Fibroblast of peridontal ligament (primary cell): ENCODE measurements at regions not wholly inside any gene's neighbourhood (a gene's known extent, or its start where the extent isn't known, plus 50 kb on each side); places are given as distances from the start of the nearest gene placed in this dataset.

ENCODE experiments used
- DNase-seq: peaks from one replicate; pipeline ENCODE4 v3.0.0-alpha.2; 2010; ENCODE audit errors: extremely low read depth

DNA sequence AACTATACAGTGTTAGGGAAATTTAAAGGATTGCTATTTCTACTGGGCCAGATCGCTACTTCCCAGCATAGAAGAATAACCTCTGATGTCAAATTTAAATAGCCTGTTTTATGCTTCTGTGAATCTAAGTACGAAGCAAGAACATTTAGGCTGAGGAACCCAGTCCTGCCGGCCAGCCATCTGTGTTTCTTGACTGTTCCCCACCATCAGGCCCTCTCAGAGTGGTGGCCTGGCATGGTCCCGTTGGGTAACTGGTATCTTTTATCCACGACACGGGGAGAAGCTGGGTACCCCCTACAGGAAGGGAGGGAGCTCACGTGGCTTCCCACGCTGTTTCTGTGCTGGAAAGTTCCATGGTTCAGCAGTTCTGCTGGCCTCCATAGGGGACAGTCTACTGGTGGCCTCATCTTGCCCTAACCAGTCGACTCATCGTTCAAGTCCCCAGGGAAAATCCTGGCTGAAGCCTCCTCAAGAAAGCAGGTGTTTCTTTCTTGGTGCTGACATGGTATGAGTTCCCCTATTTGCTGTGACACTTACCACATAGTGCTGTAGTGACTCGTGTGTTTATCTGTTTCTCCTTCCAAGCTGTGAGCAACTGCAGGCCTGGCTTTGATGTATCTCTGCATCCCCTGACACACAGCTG, 201.7 kb upstream of the NLRP1 start:
- DNase-seq = peak; percentile 55

DNA sequence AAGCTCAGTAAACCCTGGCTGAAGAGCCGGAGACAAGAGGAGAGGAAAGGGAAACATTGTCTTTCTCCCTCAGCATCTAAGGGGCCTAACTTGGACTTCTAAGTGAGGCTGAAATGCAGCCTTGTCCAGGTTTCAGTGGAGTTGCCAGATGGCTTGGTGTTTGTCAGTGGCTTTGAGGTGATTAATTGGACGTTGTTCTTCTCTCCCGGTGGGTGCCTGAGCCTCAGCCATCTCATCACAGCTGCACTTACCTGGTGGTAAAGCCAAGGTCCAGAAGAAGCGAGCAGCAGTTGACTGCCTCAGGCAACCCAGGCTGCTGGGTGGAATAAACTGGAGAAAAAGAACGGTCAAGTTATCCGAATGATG, 202.2 kb upstream of the NLRP1 start:
- DNase-seq = no peak

DNA sequence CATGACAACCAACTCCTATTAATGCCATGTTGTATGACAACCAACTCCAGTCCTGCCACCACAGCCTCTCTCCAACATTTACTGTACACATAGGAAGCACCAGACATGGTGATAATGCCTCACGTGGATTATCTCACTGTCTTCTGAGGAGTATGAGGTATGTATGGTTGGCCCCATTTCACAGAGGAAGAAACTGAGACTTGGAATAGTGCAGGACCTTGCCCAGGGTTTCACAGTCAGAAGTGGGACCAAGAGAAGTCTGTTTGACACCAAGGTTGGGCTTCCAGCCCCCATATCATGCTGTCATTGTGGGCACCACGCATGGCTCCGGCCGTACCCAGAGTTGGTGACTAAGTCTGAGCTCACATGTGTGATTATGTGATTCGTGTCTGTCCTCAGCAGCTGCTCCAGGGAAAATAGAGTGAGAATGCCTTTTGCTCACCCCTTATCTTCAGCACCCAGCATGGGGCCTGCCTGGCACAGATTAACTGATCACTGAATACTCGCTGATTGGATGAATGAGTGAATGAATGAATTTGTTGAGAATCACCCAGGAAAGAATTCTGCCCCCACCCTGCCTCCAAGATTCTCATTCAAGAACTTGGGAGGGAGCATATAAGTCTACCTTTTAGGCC, 204.1 kb upstream of the NLRP1 start:
- DNase-seq = peak; percentile 31

DNA sequence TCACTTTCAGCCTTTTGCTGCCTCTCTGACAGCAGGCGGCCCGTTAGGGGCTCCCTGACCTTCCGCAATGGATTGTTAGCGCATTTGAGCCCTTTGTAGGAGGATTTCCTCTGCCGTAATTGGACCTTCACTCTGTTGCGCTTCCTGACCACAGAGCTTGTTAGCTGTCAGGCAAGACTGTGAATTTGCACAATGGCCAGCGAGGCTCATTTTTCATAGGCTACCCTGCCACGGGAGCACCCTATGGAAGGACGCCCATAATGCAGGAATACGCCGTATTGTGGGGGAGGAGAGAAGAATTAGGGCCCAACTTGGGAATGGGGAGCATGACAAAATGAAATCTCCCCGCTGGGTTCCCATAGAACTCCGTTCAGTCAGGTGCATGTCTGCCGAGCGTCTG, 205.2 kb upstream of the NLRP1 start:
- no peak for DNase-seq

DNA sequence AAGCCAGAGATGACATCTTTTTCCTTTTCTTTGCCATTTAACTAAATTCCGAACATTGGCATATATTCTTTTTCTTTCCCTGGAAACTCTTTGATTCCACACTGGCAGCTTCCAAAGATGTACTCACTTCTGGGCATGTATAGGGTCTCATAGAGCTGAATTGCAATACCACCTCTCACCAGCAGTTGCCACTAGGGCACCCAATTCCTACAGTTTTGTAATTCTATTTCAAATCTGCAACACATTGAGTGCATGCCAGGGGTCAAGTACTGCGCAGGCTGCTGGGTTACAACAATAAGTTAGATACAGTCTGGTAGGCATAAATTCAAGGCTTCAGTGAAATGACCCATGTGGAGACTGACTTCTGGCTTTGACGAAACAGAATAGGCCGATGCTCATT, 208.8 kb upstream of the NLRP1 start:
- DNase-seq = no peak

DNA sequence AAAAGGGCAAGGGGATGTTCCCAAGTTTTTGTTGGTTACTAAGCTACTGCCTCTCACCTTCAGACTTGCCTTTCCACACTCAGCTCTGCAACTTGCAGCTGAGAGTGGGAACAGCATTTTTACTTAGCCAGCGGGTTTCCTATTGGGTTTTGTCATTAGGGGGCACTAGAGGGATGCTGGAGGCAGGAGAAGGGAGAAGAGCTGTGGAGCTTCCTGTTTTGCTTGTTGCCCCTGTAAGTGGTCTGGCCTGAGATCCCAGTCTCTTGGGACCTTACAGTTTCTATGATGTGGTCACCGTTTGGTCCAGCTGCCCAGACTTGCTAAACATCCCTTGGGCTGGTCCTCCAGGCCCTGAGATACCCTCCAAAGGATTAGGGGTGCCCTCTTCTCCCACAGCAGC, 209.6 kb upstream of the NLRP1 start:
- DNase-seq = peak; percentile 19

DNA sequence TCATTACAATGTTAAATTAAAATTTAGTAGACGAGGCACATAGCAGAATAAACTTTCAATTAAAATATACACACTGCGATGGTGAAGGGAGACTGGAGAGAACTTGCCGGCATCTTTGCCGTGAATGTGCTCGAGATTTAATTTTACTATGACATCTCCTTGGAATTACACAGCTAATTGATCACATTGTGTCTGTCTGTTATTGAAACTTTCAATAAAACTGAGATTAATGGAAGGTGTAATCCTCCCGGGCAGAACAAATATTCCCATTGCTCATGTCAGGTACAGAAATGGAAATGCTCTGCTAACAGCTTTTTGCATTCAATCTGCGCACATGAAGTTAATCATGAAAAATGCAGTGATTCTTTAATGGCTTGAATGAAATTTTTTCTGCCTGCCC, 210.1 kb upstream of the NLRP1 start:
- DNase-seq = no peak

DNA sequence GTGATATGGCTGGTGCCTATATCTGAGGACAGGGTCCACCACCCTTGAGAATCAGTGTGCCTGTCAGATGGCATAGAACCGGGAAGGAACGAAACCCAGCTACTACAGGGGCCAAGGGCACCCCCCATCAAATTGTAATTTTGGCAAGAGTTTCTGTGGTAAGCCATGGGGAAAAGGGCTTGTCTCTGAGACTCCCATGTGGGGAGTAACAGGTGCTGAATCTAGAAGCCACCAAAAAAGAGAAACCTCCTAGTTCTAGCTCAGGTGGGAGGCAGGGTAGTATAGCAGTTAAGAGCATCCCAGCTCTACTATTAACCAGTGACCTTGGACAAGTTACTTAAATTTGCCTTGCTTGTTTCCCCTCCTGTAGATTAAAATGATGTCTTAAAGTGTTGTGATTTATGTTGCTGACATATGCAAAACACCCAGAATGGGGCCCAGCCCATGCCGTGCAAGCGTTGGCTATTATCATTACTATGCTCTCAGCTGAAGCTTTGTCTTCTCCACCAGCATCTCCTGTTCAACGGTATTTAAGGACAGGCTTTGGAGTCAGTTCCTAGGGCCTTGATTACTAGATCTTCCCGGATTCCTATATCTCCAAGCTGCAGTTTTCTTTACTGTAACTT, 210.7 kb upstream of the NLRP1 start:
- no peak for DNase-seq

DNA sequence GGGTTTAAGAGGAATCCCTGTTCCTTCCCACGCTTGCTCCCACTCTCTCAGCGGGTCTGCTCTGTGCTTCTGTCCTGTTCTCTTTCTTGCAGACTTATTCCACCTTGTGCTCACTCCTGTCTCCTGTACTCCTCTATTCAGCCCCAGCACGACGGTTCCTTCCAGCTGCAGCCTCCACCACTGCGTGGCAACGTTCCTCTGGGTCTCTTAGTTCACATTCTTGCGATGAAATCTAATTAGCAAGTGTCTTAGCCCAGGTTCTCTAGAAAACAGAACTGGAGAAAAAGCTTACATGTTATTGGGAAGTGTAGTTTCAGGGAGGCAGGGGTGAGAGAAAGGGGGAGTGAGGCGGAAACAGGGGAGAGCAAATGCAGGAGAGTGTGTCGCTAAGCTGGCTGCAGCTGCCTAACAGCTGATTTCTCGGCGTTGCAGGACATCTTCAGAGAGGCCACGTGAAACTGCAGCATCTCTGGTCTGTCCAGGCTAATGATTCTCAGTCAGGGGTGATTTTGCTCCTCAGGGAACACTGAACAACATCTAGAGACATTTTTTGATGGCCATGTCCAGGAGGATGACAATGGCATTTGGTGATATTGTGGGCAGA, 213.2 kb upstream of the NLRP1 start:
- no peak for DNase-seq

DNA sequence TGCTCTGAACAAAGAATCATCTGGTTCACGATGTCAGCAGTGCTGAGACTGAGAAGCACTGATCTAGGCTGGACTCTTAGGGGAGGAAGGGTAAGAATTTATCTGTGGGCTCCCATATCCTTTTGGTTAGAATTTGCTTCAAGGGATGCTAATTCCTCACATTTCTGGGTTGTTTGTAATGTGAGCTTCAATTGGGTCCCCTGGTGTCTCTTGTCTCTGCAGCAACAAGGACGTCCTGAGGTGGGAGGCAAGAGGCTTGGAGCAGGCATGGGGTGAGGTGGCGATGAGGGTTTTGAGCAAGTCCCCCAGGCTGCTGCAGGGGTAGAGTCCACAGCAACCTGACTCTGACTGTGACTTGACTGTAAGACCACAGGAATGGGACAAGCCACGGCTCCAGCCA, 213.8 kb upstream of the NLRP1 start:
- no peak for DNase-seq

DNA sequence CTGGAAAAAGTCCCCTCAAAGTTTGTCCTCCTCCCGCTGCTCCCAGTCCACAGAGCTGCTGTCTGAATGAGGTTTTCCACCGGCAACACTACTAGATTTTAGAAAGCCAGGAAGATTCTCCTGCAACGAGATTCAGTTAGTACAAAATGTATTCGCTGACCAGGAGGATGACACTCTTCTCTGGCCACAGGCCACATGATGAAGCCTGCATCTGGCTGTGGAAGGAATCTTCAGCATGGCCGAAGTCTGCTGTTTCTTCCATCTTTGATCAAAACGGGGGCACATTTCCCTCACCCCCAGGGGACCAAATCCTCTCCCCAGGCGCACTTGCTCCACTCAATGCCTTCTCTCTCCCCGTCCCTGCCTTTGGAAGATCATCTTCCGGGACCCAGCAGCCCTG, 215.8 kb upstream of the NLRP1 start:
- no peak for DNase-seq

DNA sequence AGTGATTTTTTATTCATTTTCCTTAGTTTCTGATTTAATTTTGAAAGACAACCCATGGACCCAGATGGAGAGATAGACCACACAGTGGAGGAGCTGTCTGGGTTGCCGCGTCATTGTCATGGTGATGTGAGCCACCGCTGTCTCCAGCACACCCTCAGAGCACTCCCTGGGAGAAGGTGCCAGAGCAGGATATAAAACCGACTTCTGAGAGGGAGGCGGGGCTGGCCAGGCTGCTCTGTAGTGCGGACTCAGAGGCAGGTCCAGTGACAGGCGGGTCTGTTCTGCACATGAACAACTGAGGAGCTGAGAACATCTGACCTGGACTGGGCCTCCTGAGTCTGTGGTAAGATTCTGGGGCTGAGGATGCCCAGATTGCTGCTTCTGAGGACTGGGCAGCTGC, 216.3 kb upstream of the NLRP1 start:
- DNase-seq = no peak

DNA sequence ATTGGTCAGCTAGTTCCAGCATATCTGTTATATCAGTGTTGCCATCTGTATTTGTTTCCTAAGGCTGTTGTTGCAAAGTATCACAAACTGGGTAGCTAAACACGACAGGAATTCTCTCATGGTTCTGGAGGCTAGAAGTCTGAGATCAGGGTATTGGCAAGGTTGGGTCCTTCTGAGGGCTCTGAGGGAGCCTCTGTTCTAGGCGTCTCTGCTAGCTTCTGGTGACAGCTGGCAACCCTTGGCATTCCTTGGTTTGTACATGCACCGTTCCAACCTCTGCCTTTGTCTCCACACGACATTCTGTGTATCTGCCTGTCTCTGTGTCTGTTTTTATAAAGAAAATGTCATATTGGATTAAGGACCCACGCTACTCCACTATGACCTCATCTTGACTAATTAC, 219.9 kb upstream of the NLRP1 start:
- no peak for DNase-seq

DNA sequence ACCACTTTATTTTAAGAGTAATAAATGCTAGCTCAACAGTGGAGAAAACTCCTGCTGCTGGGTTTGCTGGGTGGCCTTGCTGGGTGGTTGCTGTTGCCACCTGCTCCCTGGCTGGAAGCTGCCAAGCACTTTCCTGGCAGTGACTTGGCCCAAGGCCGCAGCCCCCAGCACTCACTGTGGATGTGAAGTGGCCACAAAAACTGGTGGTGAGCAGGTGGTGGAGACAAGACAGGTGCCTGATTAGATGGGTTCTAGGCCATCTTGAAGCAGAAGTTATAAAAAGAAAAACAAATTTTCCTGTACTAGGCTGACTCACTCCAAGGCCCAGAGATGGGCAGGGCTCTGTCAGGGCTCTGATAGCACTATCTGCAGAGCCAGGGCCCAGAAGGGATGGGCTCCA, 224.7 kb upstream of the NLRP1 start:
- DNase-seq = no peak

DNA sequence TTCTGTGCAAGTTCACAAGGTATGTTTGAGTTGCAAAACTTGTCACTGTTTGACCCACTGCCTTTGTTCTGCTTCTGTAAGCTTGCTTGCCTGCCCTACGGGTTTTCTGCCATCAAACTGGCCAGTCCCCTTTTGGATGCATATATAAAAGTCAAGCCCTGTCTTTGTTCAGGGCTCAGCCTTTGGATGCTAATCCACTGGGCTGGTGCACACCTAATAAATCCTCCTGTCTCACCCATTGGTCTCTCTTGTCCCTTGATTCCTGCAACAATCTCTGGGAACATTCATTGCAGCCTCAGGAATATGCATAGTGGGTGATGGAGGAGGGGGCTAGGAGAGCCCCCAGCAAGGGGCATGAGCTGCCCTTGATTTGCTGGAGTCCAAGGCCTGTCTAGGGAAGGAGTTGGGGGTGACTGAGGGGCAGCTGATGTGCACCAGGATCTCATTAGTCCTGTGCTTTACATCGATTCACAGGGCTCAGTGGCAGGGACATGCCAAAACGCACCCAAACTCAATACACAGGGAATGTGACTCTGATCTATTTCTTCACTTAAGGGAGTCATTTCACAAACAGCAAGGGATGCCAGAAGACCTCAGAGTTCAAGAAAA, 225.4 kb upstream of the NLRP1 start:
- DNase-seq = no peak

DNA sequence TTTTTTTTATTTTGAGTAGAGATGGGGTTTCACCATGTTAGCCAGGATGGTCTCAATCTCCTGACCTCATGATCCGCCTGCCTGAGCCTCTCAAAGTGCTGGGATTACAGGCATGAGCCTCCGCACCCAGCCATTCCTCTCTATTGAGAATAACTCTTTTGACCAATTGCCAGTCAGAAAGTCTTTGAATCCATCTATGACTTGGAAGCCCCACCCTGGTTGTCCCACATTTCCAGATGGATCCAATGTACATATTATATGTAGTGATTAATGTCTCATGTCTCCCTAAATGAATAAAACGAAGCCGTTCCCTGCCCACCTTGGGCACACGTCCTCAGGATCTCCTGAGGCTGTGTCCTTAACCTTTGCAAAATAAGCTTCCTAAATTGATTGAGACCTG, 228.3 kb upstream of the NLRP1 start:
- DNase-seq = no peak

DNA sequence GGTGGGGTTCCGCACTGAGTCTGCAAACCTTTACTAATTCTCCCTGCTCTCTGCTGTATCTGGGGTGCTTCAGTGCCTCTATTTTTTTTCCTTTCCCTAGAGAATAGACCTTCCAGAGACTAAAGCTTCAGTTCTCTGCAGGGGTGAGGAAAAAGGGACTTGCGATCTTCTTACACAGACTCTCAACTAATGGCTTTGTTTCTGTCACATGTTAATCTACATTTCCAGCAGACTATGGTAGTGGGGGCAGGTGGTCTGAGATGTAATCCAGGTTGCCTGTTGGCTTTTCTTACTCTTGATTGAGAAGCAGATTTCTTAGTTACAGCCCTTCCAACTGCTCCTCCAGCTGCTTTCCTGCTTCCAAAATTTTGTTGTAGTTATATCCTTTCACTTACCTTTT, 229.0 kb upstream of the NLRP1 start:
- no peak for DNase-seq

DNA sequence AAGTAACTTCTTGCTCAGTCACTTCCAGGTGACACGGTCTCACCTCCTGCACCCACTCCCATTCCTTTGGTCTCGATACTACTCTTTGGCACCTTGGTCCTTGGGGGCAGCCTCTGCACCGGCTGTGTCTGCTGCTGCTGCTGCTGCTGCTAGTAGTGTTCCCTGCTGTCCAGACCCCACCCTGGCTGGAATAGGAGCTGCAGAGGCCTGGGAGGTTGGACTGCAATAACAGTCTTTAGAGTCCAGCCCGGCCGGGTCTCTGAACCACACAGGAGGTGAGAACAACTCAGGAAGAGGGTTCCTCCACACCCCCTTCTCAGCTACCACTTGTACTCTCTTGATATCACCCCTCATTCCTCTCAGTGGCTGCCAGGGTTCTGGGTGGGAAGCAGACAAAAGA, 231.1 kb upstream of the NLRP1 start:
- DNase-seq = no peak

DNA sequence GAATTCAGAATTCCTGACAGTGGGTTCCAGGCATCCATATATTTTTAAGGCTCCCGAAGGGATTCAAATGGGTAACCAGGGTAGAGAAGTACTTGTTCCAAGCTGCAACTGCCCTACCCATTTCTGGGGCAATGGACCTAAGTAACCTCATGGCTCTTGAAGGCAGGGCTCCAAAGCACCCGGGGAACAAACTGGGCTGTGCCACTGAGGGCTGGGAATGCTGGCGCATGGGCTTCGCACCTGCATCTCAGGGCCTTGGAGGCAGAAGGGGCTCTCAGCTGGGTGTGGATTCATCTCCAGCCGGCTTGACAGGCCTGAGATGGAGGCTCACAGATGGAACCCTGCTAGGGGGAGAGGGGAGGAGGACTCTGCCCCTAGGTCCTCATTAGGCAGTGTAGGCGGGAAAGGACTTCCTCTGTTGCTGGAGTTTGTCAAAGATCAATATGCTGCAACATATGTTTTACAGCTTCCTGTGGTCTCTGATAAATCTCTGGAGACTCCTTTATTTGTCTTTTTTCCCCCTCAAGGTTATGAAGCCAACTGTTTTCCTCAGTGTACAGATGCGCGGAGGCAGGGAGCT, 232.3 kb upstream of the NLRP1 start:
- no peak for DNase-seq

DNA sequence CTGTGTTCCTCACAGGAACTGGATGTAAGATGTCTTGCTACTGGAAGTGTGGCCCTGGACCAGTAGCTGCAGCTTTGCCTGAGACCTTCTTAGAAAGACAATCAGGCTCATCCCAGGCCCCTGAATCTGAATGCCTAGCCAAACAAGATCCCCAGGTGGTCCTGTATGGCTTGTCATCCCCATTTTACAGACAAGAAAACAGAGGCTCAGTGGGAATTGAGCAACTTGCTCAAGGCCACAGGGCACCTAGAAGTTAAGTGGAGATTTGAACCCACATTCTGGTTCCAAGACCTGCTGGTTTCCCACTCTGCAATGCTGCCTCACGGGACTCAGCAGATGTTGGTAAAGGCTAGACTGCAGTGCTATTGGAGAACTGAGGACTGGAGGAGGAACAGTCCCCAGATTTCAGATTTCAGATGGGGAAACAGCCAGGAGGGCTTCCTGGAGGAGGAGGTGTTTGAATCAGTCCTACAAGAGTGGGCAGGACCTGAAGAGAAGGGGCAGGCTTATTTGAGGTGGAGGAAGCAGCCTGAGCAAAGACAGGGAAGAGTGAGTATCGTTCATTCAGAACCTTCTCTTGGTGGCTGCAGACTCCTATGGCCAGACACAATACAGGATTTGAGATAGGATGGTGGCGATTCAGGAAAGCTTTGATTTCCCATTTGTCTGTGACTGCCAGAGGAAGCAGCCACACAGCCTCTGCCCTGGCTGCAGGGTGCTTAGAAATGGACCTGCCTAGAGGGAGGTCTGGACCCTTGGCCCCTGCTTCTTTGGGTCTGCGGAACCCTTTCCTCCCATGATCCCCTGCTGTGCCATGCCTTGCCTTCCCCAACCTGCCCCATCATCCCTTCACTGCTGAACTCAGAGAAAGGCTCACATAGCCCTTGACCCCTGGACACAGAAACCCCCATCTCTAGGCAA, 233.4 kb upstream of the NLRP1 start:
- no peak for DNase-seq

DNA sequence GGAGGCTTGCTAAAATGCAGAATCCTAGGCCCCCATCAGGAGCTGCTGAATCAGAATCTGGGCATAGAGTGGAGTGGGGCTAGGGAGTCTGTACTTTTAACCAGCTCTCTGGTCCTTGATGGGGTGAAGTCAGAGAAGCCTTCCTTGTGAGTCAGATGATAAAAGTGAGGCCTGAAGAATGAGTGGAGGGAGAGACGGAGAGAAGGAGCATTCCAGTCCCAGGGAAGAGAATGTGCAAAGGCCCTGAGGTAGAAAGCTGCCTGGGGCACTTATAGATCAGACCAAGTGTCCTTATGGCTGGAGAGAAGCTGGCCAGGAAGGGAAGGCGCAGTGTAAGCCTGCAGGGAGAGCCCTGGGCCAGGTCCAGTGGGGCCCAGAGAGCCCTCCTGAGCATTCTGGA, 235.1 kb upstream of the NLRP1 start:
- DNase-seq = no peak
